GM12892 (cell line): ENCODE measurements at regions not wholly inside any gene's neighbourhood (a gene's known extent, or its start where the extent isn't known, plus 50 kb on each side); places are given as distances from the start of the nearest gene placed in this dataset.

ENCODE experiments used
- POLR2A ChIP-seq: IDR thresholded peaks from 2 replicates; pipeline ENCODE4 v1.6.1; 2011; ENCODE audit warnings: low read depth, low read length, control low read depth
- POLR2AphosphoS5 ChIP-seq: IDR thresholded peaks from 2 replicates; pipeline ENCODE4 v1.6.1; 2011; ENCODE audit warnings: low read depth, low read length, control low read depth

GRCh38 chr2:146721486-146721885 lies 1123.3 kb upstream of the ACVR2A start:
- TF ChIP-seq POLR2A = no peak
- no peak for TF ChIP-seq POLR2AphosphoS5
